ENCODE measurements at regions not wholly inside any gene's neighbourhood (a gene's known extent, or its start where the extent isn't known, plus 50 kb on each side); places are given as distances from the start of the nearest gene placed in this dataset.
A peak's percentile ranks its signal among the peaks of the same experiment; 100 is the strongest.

DNA sequence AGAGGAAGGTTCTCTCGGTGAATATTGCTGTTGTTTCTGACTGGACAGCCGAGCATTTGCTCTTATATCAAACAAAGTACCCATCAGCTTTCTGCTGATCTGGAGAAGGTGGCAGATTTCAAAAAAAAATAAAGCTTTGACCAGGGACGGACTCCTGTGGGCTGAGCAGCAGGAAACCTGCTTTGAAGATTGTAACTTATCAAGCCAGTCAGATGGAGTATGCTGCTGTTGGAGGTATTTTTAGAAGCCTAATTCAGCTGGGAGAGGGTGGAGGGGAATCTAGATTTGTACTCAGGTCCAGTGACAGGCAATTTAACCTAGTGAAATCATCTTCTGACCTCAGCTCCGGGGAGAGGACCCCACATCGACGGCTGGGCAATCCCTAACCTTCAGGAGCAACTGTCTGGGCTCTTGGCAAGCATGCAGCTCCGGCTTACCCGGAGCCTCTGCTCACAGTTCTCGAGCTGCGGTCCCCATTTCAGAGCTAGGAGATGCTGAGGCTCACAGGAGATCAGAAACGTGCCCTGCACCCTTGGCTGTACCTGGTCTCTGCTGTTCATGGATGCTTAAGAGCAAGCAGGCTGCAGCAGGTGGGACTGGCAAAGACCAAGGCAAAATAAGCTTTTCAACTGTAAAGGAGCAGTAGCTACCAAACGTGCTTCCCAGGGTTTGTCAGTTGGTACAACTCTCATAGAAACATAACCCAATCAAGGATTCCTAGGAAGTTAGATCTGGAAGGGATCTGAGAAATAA lies 89.3 kb upstream of the ST8SIA2 start:
- DNase-seq, result no peak

DNA sequence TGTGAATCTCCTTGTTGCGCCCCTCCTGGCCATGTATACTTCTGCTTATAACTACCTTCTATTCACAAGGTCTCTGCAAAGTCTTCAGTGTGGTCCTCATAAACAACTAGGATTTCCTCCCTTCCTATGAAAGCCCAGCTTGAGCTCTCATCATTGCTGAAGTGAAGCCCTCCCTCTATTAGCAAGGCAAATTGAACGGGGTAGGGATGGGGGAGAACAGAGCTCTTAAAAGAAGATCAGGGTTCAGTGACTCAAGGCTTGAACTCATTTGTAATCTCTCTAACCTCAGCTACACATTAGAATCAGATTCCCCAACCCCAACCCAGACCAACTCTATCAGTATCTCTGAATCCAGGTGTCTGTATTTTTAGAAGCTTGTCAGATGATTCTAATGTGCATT lies 88.3 kb upstream of the ST8SIA2 start:
- DNase-seq, result no peak

DNA sequence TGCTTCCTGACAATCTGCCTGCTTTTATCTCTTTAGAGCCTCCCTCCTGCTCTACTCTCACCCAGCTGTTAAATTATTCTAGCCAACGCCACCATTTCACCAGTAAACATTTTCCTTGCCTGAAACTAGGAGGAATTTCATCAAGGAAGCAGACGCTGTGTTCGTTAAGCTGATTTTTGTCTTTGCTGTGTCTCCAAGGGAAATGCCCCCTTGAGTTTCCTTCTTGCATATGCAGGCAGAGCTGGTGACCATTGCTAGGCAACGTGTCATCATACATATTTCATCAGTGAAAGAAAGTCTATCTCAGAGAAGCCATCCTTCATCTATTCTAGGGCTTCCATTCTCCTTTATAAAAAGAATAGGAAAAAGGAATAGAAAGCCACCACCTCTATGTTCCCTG lies 87.0 kb upstream of the ST8SIA2 start:
- DNase-seq, result peak; percentile 19

- DNase-seq, result no peak
Observed at GRCh38 chr15:92315144-92315543, 78.5 kb upstream of the ST8SIA2 start.

- DNase-seq, result no peak
Observed at GRCh38 chr15:92315595-92316211, 78.0 kb upstream of the ST8SIA2 start.

GRCh38 chr15:92316586-92317295 lies 76.9 kb upstream of the ST8SIA2 start:
- DNase-seq, result no peak

DNA sequence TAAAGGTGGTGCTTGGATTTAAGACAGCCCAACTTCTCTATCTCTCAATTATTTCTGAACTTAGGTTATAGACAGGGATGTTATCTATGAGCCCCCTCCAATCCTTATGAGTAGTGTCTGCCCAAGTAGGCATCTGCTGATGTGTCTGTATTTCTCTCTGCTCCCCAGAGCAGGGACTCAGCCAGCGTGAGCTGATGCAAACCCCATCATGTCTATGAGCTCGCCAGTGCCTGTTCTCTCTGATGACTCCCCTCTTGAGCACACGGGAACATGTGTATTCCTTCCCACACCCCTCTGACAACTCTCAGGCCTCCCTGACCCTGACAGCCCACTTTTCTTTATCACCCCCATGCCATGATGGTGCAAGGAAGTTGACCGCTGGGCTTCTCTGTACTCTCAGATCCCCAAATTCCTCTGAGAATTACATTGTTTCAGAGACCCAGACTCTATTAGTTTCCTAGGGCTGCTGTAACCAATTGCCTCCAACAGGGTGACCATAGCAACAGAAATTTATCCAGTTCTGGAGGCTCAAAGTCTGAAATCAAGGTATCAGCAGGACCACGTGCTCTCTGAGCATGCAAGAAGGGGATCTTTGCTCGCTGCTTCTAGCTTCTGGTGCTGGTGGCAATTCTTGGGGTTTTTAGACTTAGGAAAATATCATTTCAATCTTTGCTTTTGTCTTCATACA lies 73.5 kb upstream of the ST8SIA2 start:
- DNase-seq, result no peak

DNA sequence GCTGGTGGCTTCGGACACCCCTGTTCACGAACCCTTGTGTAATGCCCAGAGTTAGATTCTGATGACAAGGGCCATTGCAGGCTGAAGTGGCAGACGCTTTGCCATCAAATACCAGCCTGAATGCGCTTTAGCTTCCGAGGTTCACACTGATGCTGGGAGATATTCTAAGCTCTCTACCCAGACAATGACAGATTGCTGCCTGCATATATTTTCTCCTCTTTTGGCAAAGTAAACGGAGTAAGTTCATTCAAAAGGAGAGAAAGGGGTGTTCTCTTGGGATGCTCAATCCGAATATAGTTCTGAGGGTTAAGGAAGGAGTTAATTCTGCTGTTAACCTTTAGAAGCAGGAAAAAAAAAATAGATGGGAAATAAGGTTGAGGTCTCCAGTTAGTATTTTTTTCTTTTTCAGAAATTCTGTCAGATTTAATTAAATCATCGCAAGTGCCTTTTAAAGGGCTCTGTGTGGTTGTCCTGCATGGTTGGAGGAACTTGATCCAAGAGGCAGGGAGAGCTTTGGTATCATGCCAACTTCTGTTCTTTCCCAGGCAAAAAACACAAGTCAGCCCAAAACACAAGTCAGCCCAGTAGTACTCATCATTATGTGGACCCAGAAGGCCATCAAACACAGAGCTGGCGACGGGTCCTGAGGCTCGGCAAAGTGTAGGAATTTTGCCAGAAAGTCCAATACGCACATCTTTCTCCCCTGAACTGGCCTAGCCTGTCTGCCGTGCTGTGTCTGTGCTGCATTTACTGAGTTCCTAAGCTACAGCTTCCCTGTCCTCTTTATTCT lies 70.9 kb upstream of the ST8SIA2 start:
- DNase-seq, result no peak

DNA sequence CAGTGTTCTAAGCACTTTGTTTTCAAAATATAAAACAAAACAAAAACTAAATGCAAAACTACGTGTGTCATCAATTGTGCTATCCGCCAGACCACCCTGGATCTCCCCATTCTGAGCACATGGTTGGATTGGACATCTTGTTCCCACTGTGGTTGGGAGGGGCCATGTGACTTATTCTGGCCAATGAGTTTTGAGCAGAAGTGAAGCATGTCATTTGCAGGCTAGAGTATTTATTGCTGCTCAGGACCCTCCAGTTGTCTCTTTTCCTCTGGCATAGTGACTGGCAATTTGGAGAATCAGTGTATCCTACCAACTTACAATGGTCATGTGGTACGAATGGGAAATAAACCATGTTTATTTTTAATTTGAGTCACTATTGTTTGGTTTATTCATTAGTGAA lies 70.2 kb upstream of the ST8SIA2 start:
- no peak for DNase-seq

DNA sequence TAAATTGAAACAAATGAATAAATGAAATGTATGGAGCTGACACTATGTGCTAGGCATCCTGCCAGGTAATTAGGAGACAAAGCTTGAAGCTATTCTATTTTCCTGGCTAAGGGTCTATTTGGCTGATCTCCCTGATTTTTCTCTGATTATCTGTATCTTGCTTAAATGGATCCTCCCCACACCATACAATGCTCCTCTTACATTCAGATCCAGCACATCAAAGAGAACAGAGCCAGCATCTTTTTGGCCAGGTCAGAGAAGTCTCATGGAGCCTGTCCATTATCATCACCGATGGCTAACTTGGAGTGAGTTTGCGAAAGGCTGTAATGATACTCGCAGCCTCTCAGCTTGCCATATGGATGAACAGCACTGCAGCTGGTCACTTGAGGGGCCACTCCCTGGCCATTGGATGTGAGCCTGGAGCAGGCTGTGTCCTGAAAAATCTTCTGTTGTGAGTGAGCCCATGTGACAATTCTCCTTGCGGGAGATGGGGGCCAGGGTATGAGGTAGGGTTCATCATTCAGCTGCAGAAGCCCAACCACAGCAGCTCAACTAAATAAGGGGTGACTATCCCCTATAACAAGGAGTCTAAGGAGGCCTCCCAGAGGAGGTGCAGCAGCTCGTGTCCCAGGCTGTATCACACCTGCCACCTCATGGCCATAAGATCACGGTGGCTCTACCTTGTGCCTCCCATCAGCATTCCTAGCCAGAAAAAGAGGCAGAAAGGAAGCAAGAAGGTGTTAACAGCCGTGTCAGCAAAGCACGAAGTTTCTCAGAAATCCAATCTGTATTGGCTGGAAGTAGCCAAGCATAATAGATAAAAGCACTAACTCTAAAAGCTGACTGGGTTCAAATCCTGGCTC lies 69.3 kb upstream of the ST8SIA2 start:
- DNase-seq, result no peak

- DNase-seq, result no peak
Observed at GRCh38 chr15:92326236-92326635, 67.4 kb upstream of the ST8SIA2 start.

DNA sequence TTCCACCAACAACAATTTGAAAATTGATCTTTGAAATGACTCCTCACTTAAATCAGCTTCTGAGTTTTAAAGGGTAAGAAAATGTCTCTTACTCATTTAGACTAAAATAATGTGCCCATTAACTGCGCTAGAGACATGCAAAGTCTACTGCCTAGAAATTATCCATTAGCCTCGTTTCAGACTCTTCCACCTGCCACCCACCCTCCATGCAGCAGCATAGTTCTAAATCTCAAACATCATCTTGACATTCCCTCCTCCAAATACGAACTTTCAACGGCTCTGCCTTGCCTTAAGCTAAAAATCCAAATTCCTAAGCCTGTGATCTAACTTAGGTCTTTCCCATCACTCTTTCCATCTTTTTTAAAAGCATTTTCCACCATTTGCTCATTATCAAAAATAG lies 66.6 kb upstream of the ST8SIA2 start:
- DNase-seq, result no peak

GRCh38 chr15:92328207-92328606 lies 65.5 kb upstream of the ST8SIA2 start:
- DNase-seq, result no peak

DNA sequence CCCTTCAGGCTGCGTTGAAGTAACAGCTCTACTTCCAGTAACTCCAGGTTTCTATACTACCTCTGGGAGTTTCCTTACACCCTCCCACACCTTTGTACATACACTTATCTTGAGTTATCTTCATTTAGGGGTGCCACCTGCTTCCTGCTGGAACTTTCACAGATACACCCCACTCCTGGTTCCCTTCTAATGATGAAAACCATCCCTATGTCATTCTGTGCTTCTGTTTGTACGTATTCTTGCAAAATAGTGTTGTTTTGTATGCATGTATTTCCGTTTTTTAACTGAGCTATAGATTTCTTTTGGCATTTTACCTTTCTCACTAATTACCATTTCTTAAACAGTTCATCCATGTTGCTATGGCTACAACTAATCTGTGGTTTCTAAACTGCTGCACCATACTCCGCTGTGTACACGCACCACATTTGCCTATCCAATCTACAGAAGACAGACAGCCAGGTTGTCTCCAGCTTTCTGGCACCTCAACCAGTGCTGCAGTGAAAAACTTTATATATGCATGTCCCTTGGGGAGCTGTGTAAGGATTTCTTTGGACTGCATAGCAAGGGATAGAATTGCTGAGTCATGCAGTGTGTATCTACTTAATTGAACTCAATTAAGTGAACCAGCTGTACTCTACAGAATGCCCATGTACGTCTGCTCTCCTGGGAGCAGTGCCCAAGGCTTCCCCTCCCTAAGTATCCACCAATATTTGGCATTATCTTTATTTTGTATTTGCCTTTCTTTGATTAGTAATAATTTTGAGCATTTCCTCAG lies 61.4 kb upstream of the ST8SIA2 start:
- no peak for DNase-seq

GRCh38 chr15:92333709-92334108 lies 60.0 kb upstream of the ST8SIA2 start:
- DNase-seq, result no peak

DNA sequence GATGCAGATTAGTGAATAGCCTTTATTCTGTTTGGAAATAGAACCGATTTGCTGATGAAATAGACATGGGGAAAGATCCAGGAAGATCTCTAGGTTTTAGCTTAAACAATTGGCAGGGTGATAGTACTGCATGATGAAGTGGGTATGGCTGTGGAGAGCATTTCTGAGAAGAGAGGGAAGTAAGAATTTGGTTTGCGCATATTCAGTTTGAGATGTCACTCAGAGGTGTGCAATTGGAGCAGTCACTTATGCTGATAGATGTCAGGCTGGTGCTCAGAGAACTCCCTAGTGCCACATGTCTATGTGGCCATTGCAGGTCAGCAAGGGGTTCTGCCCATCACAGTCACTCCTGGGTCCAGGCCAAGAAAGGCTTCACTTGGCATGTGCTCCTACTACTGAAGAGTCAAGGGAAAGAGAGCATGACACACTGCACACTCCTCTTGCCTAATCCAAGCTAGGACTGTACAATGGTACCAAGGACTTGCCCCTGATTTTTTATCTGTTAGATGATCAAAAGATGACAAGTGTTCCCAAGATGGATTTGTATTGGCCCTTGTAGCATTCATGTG lies 57.2 kb upstream of the ST8SIA2 start:
- no peak for DNase-seq

- no peak for DNase-seq
Observed at GRCh38 chr15:92339361-92339760, 54.3 kb upstream of the ST8SIA2 start.

Measured in left kidney (tissue), 1 donor.